Stimulated activated CD4-positive, alpha-beta T cell treated with anti-CD3 and anti-CD28 coated beads, Interleukin-2, amount 100 ng/mL, for 48 hours (primary cell): ENCODE measurements at regions not wholly inside any gene's neighbourhood (a gene's known extent, or its start where the extent isn't known, plus 50 kb on each side); places are given as distances from the start of the nearest gene placed in this dataset.
"Not testable (repeated sequence)": the region's sequence is repeated elsewhere in the genome, so short reads cannot be mapped to it uniquely, and the experiment has no call there.

Experiments
- DNase-seq, 2 donors: peaks; one replicate each; pipeline ENCODE4 v3.0.0-alpha.2; 2020

- no peak for DNase-seq
Observed at GRCh38 chr5:2376486-2376885, 375.0 kb downstream of the IRX2 start.

- no peak for DNase-seq
Observed at GRCh38 chr5:2375757-2376250, 375.7 kb downstream of the IRX2 start.

- DNase-seq = no peak
Observed at GRCh38 chr5:2375291-2375690, 376.2 kb downstream of the IRX2 start.

- no peak for DNase-seq
Observed at GRCh38 chr5:2374703-2375102, 376.8 kb downstream of the IRX2 start.

GRCh38 chr5:2373631-2374030 lies 377.8 kb downstream of the IRX2 start:
- no peak for DNase-seq

- DNase-seq = no peak
Observed at GRCh38 chr5:2371419-2371710, 380.1 kb downstream of the IRX2 start.

GRCh38 chr5:2370626-2371418 lies 380.7 kb downstream of the IRX2 start:
- no peak for DNase-seq

GRCh38 chr5:2369178-2369577 lies 382.3 kb downstream of the IRX2 start:
- DNase-seq = no peak

- no peak for DNase-seq
Observed at GRCh38 chr5:2366816-2367215, 384.7 kb downstream of the IRX2 start.

- no peak for DNase-seq
Observed at GRCh38 chr5:2357309-2357708, 394.2 kb downstream of the IRX2 start.

- no peak for DNase-seq
Observed at GRCh38 chr5:2355859-2356258, 395.6 kb downstream of the IRX2 start.

GRCh38 chr5:2353871-2354440 lies 397.5 kb downstream of the IRX2 start:
- DNase-seq = no peak

GRCh38 chr5:2353211-2353610 lies 398.3 kb downstream of the IRX2 start:
- no peak for DNase-seq

GRCh38 chr5:2352101-2352861 lies 399.2 kb downstream of the IRX2 start:
- no peak for DNase-seq

GRCh38 chr5:2349768-2350167 lies 401.7 kb downstream of the IRX2 start:
- DNase-seq = not testable (repeated sequence)

GRCh38 chr5:2338686-2339085 lies 412.8 kb downstream of the IRX2 start:
- DNase-seq = no peak

- DNase-seq = no peak
Observed at GRCh38 chr5:2335733-2336515, 415.6 kb downstream of the IRX2 start.

GRCh38 chr5:2335125-2335732 lies 416.2 kb downstream of the IRX2 start:
- no peak for DNase-seq

- no peak for DNase-seq
Observed at GRCh38 chr5:2334719-2335118, 416.8 kb downstream of the IRX2 start.

- no peak for DNase-seq
Observed at GRCh38 chr5:2333291-2333690, 418.2 kb downstream of the IRX2 start.

GRCh38 chr5:2332521-2332920 lies 419.0 kb downstream of the IRX2 start:
- no peak for DNase-seq

- no peak for DNase-seq
Observed at GRCh38 chr5:2330325-2331130, 420.9 kb downstream of the IRX2 start.
